Activated B cell treated with CpG ODN at 0.5 μM for 24 hours (primary cell): ENCODE measurements at regions not wholly inside any gene's neighbourhood (a gene's known extent, or its start where the extent isn't known, plus 50 kb on each side); places are given as distances from the start of the nearest gene placed in this dataset.

Experiments
- ATAC-seq: fragments of 200-7000 bp; cut with Tn5 transposase; one replicate; pipeline ENCODE4 v1.10.0; 2021; ENCODE audit warnings: low read depth, mild to moderate bottlenecking, moderate library complexity
- CTCF ChIA-PET: fragments of 350-600 bp; sonication (Branson Sonifier 250); formaldehyde crosslinking; loops from one replicate; lab custom pipeline; 2021; ENCODE audit warnings: antibody characterized with exemption; lab: Charles Lee
- POLR2A ChIA-PET: fragments of 350-600 bp; sonication (Branson Sonifier 250); formaldehyde crosslinking; loops from one replicate; lab custom pipeline; 2021; ENCODE audit warnings: antibody characterized with exemption; lab: Charles Lee
- DNase-seq: peaks from one replicate; pipeline ENCODE4 v3.0.0; 2022
- H3K27ac Mint-ChIP-seq: one replicate; pipeline ENCODE4 v1.8.0; 2020; ENCODE audit warnings: mixed read lengths
- H3K27me3 Mint-ChIP-seq: one replicate; pipeline ENCODE4 v1.8.0; 2021; ENCODE audit warnings: mixed read lengths
- H3K36me3 Mint-ChIP-seq: one replicate; pipeline ENCODE4 v1.8.0; 2021; ENCODE audit warnings: low read depth, mixed read lengths
- H3K4me1 Mint-ChIP-seq: one replicate; pipeline ENCODE4 v1.8.0; 2021; ENCODE audit warnings: mixed read lengths
- H3K4me3 Mint-ChIP-seq: one replicate; pipeline ENCODE4 v1.8.0; 2020; ENCODE audit warnings: mild to moderate bottlenecking, mixed read lengths
- H3K9me3 Mint-ChIP-seq: one replicate; pipeline ENCODE4 v1.8.0; 2020; ENCODE audit warnings: mixed read lengths
- intact Hi-C: fragments of 100-400 bp; cut with micrococcal nuclease; formaldehyde crosslinking; loops from one replicate; pipeline ENCODE4 v1.15.1; 2024
- TF ChIP-seq, protein P1 (sequence below): fragments of 200-600 bp; IDR thresholded peaks from one replicate; pipeline ENCODE4 v1.8.0; 2022; ENCODE audit warnings: antibody characterized with exemption, mild to moderate bottlenecking

DNA sequence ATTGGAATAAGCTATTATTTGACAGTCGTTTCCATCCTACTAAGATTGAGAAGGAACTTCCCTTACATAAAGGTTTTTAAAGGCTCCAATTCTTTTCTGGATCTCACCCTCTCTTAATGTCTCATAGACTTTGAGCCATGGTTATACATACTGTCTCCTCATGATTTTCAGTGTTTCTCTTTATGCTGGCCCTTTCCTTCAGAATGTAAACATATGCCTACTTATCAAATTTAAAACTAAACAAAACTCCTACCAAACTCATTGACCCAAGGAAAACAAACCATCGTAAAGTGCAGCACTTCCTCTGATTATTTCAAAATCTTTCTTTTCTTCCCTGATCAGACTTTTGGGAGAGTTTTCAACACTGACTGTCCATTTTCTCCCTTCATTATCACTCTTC, 163.4 kb upstream of the DPYD start:
- TF ChIP-seq, protein P1, sequence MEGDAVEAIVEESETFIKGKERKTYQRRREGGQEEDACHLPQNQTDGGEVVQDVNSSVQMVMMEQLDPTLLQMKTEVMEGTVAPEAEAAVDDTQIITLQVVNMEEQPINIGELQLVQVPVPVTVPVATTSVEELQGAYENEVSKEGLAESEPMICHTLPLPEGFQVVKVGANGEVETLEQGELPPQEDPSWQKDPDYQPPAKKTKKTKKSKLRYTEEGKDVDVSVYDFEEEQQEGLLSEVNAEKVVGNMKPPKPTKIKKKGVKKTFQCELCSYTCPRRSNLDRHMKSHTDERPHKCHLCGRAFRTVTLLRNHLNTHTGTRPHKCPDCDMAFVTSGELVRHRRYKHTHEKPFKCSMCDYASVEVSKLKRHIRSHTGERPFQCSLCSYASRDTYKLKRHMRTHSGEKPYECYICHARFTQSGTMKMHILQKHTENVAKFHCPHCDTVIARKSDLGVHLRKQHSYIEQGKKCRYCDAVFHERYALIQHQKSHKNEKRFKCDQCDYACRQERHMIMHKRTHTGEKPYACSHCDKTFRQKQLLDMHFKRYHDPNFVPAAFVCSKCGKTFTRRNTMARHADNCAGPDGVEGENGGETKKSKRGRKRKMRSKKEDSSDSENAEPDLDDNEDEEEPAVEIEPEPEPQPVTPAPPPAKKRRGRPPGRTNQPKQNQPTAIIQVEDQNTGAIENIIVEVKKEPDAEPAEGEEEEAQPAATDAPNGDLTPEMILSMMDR = no peak
- CTCF ChIA-PET = no interaction called here
- intact Hi-C loops = no loop called here
- ATAC-seq (no peak), DNase-seq (no peak)
- Mint-ChIP-seq H3K27me3 (no peaks in the 10 kb centered on the region), H3K9me3 (no peaks in the 10 kb centered on the region), H3K36me3 (no peaks in the 10 kb centered on the region), H3K4me3 (no peak overlapping the region), H3K27ac (no peak overlapping the region), H3K4me1 (no peaks in the 10 kb centered on the region)
- POLR2A ChIA-PET = no interaction called here

DNA sequence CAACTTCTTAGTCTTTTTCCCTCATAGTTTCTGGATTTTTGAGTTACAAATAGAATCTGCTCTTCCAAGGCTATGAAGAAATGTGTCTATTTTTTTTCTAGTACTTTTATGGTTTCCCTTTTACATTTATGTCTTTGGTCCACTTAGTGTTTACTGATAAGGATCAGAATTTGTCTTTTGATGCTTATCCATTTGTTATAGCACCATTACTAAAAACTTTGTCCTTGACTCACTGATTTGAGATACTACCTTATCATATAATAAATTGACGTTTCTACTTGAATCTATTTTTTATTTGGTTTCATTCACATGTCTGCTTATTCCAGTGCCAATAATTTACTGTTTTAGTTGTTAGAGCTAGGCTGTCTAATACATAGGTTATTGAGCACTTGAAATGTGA, 161.1 kb upstream of the DPYD start:
- ChIA-PET POLR2A (no interaction called here), CTCF (no interaction called here)
- TF ChIP-seq, protein P1 = no peak
- DNase-seq (no peak), ATAC-seq (no peak)
- Mint-ChIP-seq H3K4me1 (no peaks in the 10 kb centered on the region), H3K27me3 (no peaks in the 10 kb centered on the region), H3K27ac (no peak overlapping the region), H3K36me3 (no peaks in the 10 kb centered on the region), H3K9me3 (no peaks in the 10 kb centered on the region), H3K4me3 (no peak overlapping the region)
- intact Hi-C loops = no loop called here

DNA sequence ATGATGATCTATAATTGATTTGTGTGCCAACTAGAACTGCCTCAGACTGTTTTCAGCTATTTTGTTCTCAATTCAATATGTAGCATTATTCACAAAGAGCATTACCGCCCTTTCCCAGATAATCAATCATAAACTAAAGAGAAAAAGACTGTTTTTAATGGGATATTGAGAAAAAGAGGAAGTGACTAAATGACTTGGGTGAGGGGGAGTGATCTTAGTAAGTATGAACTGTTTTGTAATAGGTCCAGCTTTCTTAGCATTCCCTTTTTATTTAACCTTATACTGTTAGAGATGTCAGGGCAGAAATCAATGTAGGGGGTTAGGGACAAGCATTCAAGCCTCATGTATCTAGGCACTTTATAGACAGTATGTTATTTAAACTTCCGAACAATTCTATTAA, 157.8 kb upstream of the DPYD start:
- DNase-seq (no peak), ATAC-seq (no peak)
- intact Hi-C loops = no loop called here
- no peaks in the 10 kb centered on the region for H3K9me3 Mint-ChIP-seq
- CTCF ChIA-PET = no interaction called here
- H3K27ac Mint-ChIP-seq = no peak overlapping the region
- POLR2A ChIA-PET = no interaction called here
- no peaks in the 10 kb centered on the region for H3K4me1 Mint-ChIP-seq
- TF ChIP-seq, protein P1 = no peak
- H3K4me3 Mint-ChIP-seq = no peak overlapping the region
- no peaks in the 10 kb centered on the region for H3K27me3 Mint-ChIP-seq
- H3K36me3 Mint-ChIP-seq = no peaks in the 10 kb centered on the region

DNA sequence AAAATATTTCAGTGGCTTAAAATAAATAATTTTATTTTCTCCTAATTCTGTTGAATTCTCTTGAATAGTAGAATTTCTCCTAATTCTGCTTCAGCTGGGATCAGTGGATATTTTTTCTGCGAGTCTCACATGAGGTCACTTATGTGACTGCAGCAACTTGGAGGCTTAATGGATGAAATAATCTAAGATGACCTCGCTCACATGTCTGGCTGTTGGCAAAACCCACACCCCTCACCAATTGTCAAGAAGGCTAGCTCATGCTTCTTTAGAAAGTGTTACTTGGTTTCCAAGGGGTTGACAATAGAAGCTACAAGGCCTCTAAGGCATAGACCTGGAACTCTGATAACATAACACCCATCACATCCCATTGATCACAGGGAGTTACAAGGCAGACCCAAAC, 156.9 kb upstream of the DPYD start:
- no peaks in the 10 kb centered on the region for H3K36me3 Mint-ChIP-seq
- H3K4me3 Mint-ChIP-seq = no peak overlapping the region
- H3K27ac Mint-ChIP-seq = no peak overlapping the region
- H3K9me3 Mint-ChIP-seq = no peaks in the 10 kb centered on the region
- DNase-seq = no peak
- H3K4me1 Mint-ChIP-seq = no peaks in the 10 kb centered on the region
- ChIA-PET CTCF (no interaction called here), POLR2A (no interaction called here)
- intact Hi-C loops = no loop called here
- ATAC-seq = no peak
- no peaks in the 10 kb centered on the region for H3K27me3 Mint-ChIP-seq
- TF ChIP-seq, protein P1 = no peak

GRCh38 chr1:98075626-98076025, 154.8 kb upstream of the DPYD start:
- Mint-ChIP-seq H3K36me3 (no peaks in the 10 kb centered on the region), H3K4me1 (no peaks in the 10 kb centered on the region), H3K27me3 (no peaks in the 10 kb centered on the region), H3K9me3 (no peaks in the 10 kb centered on the region), H3K4me3 (no peak overlapping the region), H3K27ac (no peak overlapping the region)
- CTCF ChIA-PET = no interaction called here
- intact Hi-C loops = no loop called here
- POLR2A ChIA-PET = no interaction called here
- ATAC-seq (no peak), DNase-seq (no peak)
- TF ChIP-seq, protein P1 = no peak
